GM12878 (cell line): ENCODE measurements at regions not wholly inside any gene's neighbourhood (a gene's known extent, or its start where the extent isn't known, plus 50 kb on each side); places are given as distances from the start of the nearest gene placed in this dataset.

Source experiments
- ASH2L ChIP-seq: fragments of 300-600, 200-600 bp; sonication (generic); IDR thresholded peaks from 2 replicates; pipeline ENCODE4 v1.6.1; 2017; ENCODE audit warnings: low read depth, mild to moderate bottlenecking, borderline replicate concordance
- CEBPB ChIP-seq, 2 experiments: fragments of 150-350 bp in 1 of 2; IDR thresholded peaks; 2 replicates each; pipeline ENCODE4 v1.6.1; 2012 to 2014; ENCODE audit warnings: low read depth in 2 of 2, low read length in 2 of 2, borderline replicate concordance in 1 of 2, inconsistent platforms in 1 of 2
- CTCF ChIP-seq, 3 experiments: IDR thresholded peaks in 2 of 3; conservative IDR thresholded peaks in 1 of 3; 2 replicates each; pipeline ENCODE4 v1.5.1; 2011; ENCODE audit warnings: low read depth in 3 of 3, low read length in 3 of 3, mild to moderate bottlenecking in 3 of 3, control low read depth in 2 of 3, moderate library complexity in 2 of 3, inconsistent platforms in 1 of 3, mixed read lengths in 1 of 3; ENCODE audit not compliant: control insufficient read depth in 2 of 3, insufficient read depth in 1 of 3; ENCODE audit errors: extremely low read depth in 1 of 3
- DPF2 ChIP-seq: fragments of 450-650 bp; IDR thresholded peaks from 2 replicates; pipeline ENCODE4 v1.6.1; 2017; ENCODE audit warnings: mild to moderate bottlenecking
- EGR1 ChIP-seq, 2 experiments: IDR thresholded peaks; 1 replicate in 1 of 2; 2 replicates in 1 of 2; pipeline ENCODE4 v1.6.1; 2011 to 2012; ENCODE audit warnings: low read depth in 2 of 2, low read length in 2 of 2, borderline replicate concordance in 1 of 2, mild to moderate bottlenecking in 1 of 2, moderate library complexity in 1 of 2
- EP300 ChIP-seq, 2 experiments: fragments of 150-350 bp in 1 of 2; IDR thresholded peaks; 2 replicates each; pipeline ENCODE4 v1.6.1; 2011 to 2012; ENCODE audit warnings: low read depth in 2 of 2, low read length in 2 of 2, borderline replicate concordance in 1 of 2, improper control_type of control experiment in 1 of 2, inconsistent platforms in 1 of 2; ENCODE audit not compliant: control insufficient read depth in 1 of 2
- EZH2 ChIP-seq: IDR thresholded peaks from 2 replicates; pipeline ENCODE4 v1.6.1; 2012; ENCODE audit warnings: low read depth, mild to moderate bottlenecking, control low read depth, inconsistent platforms, low read length, borderline replicate concordance; ENCODE audit not compliant: control insufficient read depth
- NR2C2 ChIP-seq: IDR thresholded peaks from 2 replicates; pipeline ENCODE4 v1.6.1; 2011; ENCODE audit warnings: borderline replicate concordance, low read depth; ENCODE audit not compliant: control insufficient read depth, insufficient read length
- REST ChIP-seq: IDR thresholded peaks from 2 replicates; pipeline ENCODE4 v1.6.1; 2012; ENCODE audit warnings: mild to moderate bottlenecking, low read depth, low read length
- STAT3 ChIP-seq: IDR thresholded peaks from 2 replicates; pipeline ENCODE4 v1.6.1; 2011; ENCODE audit warnings: low read depth, low read length, improper control_type of control experiment
- TCF7 ChIP-seq: IDR thresholded peaks from 2 replicates; pipeline ENCODE4 v1.6.1; 2014; ENCODE audit warnings: antibody characterized with exemption, borderline replicate concordance
- USF2 ChIP-seq: IDR thresholded peaks from 2 replicates; pipeline ENCODE4 v1.6.1; 2011; ENCODE audit warnings: low read depth, low read length, improper control_type of control experiment, borderline replicate concordance
- YBX1 ChIP-seq: fragments of 450-650 bp; IDR thresholded peaks from 2 replicates; pipeline ENCODE4 v1.6.1; 2016; ENCODE audit warnings: antibody characterized with exemption

GRCh38 chr15:75114327-75114726 lies 87.4 kb upstream of the C15orf39 start:
- TF ChIP-seq CTCF (IDR thresholded peaks at IDR 0.05 in 2 of 3, conservative IDR thresholded peaks at IDR 0.05 in 1 of 3; ENCODE audit: control insufficient read depth in 2 of 3, extremely low read depth in 1 of 3, insufficient read depth in 1 of 3, low read depth in 3 of 3, low read length in 3 of 3) (no peak), ASH2L (no peak), EGR1 (IDR thresholded peaks at IDR 0.05; ENCODE audit: borderline replicate concordance in 1 of 2, low read depth in 2 of 2, low read length in 2 of 2) (no peak), TCF7 (no peak), NR2C2 (no peak), DPF2 (no peak), STAT3 (no peak), YBX1 (no peak), EP300 (IDR thresholded peaks at IDR 0.05; ENCODE audit: borderline replicate concordance in 1 of 2, control insufficient read depth in 1 of 2, low read depth in 2 of 2, low read length in 2 of 2) (no peak), USF2 (no peak), EZH2 (no peak), CEBPB (IDR thresholded peaks at IDR 0.05; ENCODE audit: borderline replicate concordance in 1 of 2, low read depth in 2 of 2, low read length in 2 of 2) (no peak), REST (no peak)
